ENCODE measurements at regions not wholly inside any gene's neighbourhood (a gene's known extent, or its start where the extent isn't known, plus 50 kb on each side); places are given as distances from the start of the nearest gene placed in this dataset.

GRCh38 chrX:42220083-42220482 is 296.7 kb upstream of the CASK start:
- intact Hi-C loops (cut with DNase I): no loop called here
- Histone ChIP-seq H3K4me1 (replicated peaks in 1 of 2) (no peaks in the 10 kb centered on the region), H3K4me3 (no peak overlapping the region), H3K27me3 (peaks cover 5% of the 10 kb centered on the region), H3K9me3 (replicated peaks in 1 of 3) (no peaks in the 10 kb centered on the region), H3K36me3 (replicated peaks in 1 of 2) (no peaks in the 10 kb centered on the region), H3K27ac (no peak overlapping the region)
- DNase-seq: no peak
- TF ChIP-seq, protein P1, sequence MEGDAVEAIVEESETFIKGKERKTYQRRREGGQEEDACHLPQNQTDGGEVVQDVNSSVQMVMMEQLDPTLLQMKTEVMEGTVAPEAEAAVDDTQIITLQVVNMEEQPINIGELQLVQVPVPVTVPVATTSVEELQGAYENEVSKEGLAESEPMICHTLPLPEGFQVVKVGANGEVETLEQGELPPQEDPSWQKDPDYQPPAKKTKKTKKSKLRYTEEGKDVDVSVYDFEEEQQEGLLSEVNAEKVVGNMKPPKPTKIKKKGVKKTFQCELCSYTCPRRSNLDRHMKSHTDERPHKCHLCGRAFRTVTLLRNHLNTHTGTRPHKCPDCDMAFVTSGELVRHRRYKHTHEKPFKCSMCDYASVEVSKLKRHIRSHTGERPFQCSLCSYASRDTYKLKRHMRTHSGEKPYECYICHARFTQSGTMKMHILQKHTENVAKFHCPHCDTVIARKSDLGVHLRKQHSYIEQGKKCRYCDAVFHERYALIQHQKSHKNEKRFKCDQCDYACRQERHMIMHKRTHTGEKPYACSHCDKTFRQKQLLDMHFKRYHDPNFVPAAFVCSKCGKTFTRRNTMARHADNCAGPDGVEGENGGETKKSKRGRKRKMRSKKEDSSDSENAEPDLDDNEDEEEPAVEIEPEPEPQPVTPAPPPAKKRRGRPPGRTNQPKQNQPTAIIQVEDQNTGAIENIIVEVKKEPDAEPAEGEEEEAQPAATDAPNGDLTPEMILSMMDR (IDR thresholded peaks at IDR 0.05): no peak
- TF ChIP-seq POLR2A (IDR thresholded peaks at IDR 0.05): no peak
- 73 to 85% (median 83%) methylated on average over 6 of the region's 6 CpGs for WGBS, 4 donors

DNA sequence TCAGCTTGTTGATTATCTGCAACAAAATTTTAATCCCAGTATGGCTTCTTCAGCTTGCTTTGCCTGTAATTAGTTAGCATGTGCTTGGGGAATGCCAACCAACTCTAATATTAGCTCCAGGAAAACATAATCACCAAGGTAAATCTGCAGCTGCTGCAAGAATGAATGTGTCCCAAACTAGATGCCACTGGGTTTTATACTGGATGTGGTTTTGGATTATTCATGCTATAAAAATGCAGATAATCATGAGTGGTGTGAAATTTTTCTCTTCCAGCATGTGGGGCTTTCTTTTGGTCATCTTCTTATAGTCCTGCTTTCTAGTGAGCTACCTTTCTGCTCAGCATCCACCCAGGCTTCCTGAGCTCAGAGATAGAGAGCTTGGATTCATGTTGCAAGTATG is 295.9 kb upstream of the CASK start:
- intact Hi-C loops (cut with DNase I): no loop called here
- Histone ChIP-seq H3K27ac (no peak overlapping the region), H3K36me3 (replicated peaks in 1 of 2) (no peaks in the 10 kb centered on the region), H3K4me3 (no peak overlapping the region), H3K4me1 (replicated peaks in 1 of 2) (no peaks in the 10 kb centered on the region), H3K27me3 (peaks cover 5% of the 10 kb centered on the region), H3K9me3 (replicated peaks in 1 of 3) (no peaks in the 10 kb centered on the region)
- DNase-seq: no peak
- TF ChIP-seq, protein P1 (IDR thresholded peaks at IDR 0.05): no peak
- no peak for TF ChIP-seq POLR2A (IDR thresholded peaks at IDR 0.05)

- intact Hi-C loops (cut with DNase I): no loop called here
- TF ChIP-seq POLR2A (IDR thresholded peaks at IDR 0.05): no peak
- Histone ChIP-seq H3K4me1 (replicated peaks in 1 of 2) (no peaks in the 10 kb centered on the region), H3K27ac (no peak overlapping the region), H3K9me3 (replicated peaks in 1 of 3) (no peaks in the 10 kb centered on the region), H3K4me3 (no peak overlapping the region), H3K36me3 (replicated peaks in 1 of 2) (no peaks in the 10 kb centered on the region), H3K27me3 (peaks cover 4% of the 10 kb centered on the region)
- DNase-seq: no peak
- 63 to 86% (median 78%) methylated on average over 1 of the region's 1 CpG for WGBS, 4 donors
These were observed 272.2 kb upstream of the CASK start for GRCh38 chrX:42195506-42195905.

DNA sequence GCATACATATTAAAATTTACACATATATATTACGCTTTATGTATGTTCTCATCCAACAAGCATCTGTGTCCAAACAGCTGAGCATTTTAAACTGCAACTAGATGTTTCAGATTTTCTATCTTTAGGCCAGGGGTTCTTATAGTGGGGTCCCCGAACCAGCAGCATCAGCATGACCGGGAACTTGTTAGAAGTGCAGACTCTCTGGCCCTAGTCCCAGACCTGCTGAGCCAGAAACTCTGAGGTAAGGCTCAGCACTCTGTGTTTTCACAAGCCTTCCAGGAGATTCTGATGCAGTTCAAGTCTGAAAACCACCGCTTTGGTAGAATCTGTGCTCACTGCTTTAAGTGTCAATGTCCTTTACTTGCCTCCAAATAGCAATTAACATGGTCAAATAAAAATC is 266.2 kb upstream of the CASK start:
- 78 to 100% (median 84%) methylated on average over 2 to 4 of the region's 4 CpGs for WGBS, 4 donors
- intact Hi-C loops (cut with DNase I): no loop called here

DNA sequence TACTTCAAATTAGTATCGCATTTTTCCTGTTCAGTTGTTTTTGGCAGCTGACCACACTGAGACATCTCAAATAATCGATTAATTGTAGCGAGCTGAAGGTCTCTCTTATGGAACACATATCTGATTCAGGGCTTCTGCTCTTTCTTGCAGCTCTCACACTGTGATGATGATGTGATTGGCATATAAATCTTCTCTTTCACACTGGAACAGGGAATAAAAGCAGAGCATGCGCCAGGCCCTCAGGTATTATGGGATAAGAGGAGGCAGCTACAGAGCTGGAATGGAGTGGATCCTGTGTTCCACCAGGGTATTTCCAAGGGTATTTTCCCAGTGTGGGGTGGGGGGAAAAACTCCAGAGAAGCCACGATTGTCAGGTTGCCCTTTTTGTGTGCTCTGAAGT is 265.4 kb upstream of the CASK start:
- no peak for DNase-seq
- no peaks in the 10 kb centered on the region for H3K27me3 ChIP-seq
- intact Hi-C loops (cut with DNase I): no loop called here
- H3K4me1 ChIP-seq (replicated peaks in 1 of 2): no peaks in the 10 kb centered on the region
- H3K9me3 ChIP-seq (replicated peaks in 1 of 3): no peaks in the 10 kb centered on the region
- no peaks in the 10 kb centered on the region for H3K36me3 ChIP-seq (replicated peaks in 1 of 2)
- no peak overlapping the region for H3K4me3 ChIP-seq
- TF ChIP-seq, protein P1 (IDR thresholded peaks at IDR 0.05): no peak
- no peak for TF ChIP-seq POLR2A (IDR thresholded peaks at IDR 0.05)
- H3K27ac ChIP-seq: no peak overlapping the region
- 23 to 51% (median 47%) methylated on average over 4 to 5 of the region's 5 CpGs for WGBS, 4 donors

More for the DNA sequence above, 266.2 kb upstream of the CASK start:
- no peaks in the 10 kb centered on the region for H3K4me1 ChIP-seq (replicated peaks in 1 of 2)
- no peak for DNase-seq
- no peak for TF ChIP-seq POLR2A (IDR thresholded peaks at IDR 0.05)
- no peak overlapping the region for H3K27ac ChIP-seq
- H3K9me3 ChIP-seq (replicated peaks in 1 of 3): no peaks in the 10 kb centered on the region
- H3K36me3 ChIP-seq (replicated peaks in 1 of 2): no peaks in the 10 kb centered on the region
- H3K27me3 ChIP-seq: no peaks in the 10 kb centered on the region
- no peak overlapping the region for H3K4me3 ChIP-seq
